Lung (tissue), 11 donors: ENCODE measurements at regions not wholly inside any gene's neighbourhood (a gene's known extent, or its start where the extent isn't known, plus 50 kb on each side); places are given as distances from the start of the nearest gene placed in this dataset.

Experiments
- ATAC-seq: fragments of 200-7000 bp; cut with Tn5 transposase; one replicate; pipeline ENCODE4 v1.9.1; 2020; ENCODE audit warnings: moderate number of reproducible peaks; ENCODE audit not compliant: insufficient read depth, low FRiP score
- DNase-seq, 3 donors: peaks; one replicate each; pipeline ENCODE4 v3.0.0-alpha.2; 2013 to 2017
- H3K27ac ChIP-seq, 2 donors: one replicate each; pipeline ENCODE4 v1.5.1; 2013; ENCODE audit warnings: mild to moderate bottlenecking in 2 of 2, moderate library complexity in 2 of 2, control low read depth in 1 of 2, inconsistent platforms in 1 of 2, low read depth in 1 of 2, low read length in 1 of 2
- H3K27me3 ChIP-seq, 3 donors: one replicate each; pipeline ENCODE4 v1.5.1; 2013; ENCODE audit warnings: low read length in 2 of 3; ENCODE audit not compliant: control insufficient read depth in 3 of 3, insufficient read depth in 3 of 3
- H3K36me3 ChIP-seq, 4 donors: one replicate each; pipeline ENCODE4 v1.5.1; 2013; ENCODE audit warnings: low read length in 4 of 4, mild to moderate bottlenecking in 1 of 4, moderate library complexity in 1 of 4; ENCODE audit not compliant: control insufficient read depth in 4 of 4, insufficient read depth in 4 of 4
- H3K4me1 ChIP-seq, 5 donors: one replicate each; pipeline ENCODE4 v1.5.1; 2013; ENCODE audit warnings: low read length in 5 of 5, mild to moderate bottlenecking in 2 of 5, moderate library complexity in 1 of 5; ENCODE audit not compliant: control insufficient read depth in 5 of 5, insufficient read depth in 5 of 5
- H3K4me3 ChIP-seq: one replicate; pipeline ENCODE4 v1.5.1; 2013; ENCODE audit warnings: mild to moderate bottlenecking, control low read depth, moderate library complexity
- H3K9ac ChIP-seq, 2 donors: one replicate each; pipeline ENCODE4 v1.5.1; 2013; ENCODE audit warnings: low read length in 2 of 2, control low read depth in 1 of 2; ENCODE audit not compliant: insufficient read depth in 1 of 2
- H3K9me3 ChIP-seq, 4 donors: one replicate each; pipeline ENCODE4 v1.5.1; 2013; ENCODE audit warnings: low read length in 3 of 4, mild to moderate bottlenecking in 1 of 4, moderate library complexity in 1 of 4; ENCODE audit not compliant: control insufficient read depth in 4 of 4, insufficient read depth in 3 of 4
- CTCF ChIP-seq: IDR thresholded peaks from 2 replicates; pipeline ENCODE4 v1.5.1; 2012; ENCODE audit warnings: mild to moderate bottlenecking; ENCODE audit errors: control extremely low read depth, extremely low read depth
- WGBS, 2 donors: extraction: QIAGEN DNeasy Blood & Tissue Kit; methylation state at CpG; one replicate each; pipeline ENCODE4 v1.1.7; 2013; 5-methylcytosine and 5-hydroxymethylcytosine counted together
- donor health status: control.
- donor health status: control.
- donor health status: Bipolar disorder and iron deficiency.
- donor health status: healthy.
- donor health status: DM: yes; HTN: yes; CAD: no.

- ATAC-seq (no peak), DNase-seq (peak in 1 of 3 donors; percentile 11)
- no peaks in the 10 kb centered on the region for H3K27me3 ChIP-seq
Observed at GRCh38 chr7:17722798-17723197, 217.5 kb downstream of the SNX13 start.

DNA sequence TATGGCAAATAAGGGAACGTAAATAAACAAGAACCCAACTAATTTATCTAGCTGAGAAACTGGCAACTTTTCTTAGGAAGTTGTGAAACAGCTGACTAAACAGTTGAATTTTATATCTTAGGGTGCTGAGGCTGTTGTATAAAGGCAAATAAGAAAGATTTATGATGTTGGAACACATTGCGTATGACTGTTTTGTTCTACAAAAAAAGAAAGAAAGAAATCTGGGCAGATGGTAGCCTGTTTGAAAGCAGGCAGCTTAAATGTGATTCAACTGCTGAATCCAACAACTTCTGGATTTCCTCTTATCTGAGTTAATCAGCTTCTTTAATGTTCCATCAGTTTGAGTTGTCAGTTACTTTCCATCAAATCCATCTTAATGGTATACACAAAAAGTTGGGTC is 214.5 kb downstream of the SNX13 start:
- no peaks in the 10 kb centered on the region for H3K27me3 ChIP-seq
- H3K27ac ChIP-seq: no peak overlapping the region
- no peaks in the 10 kb centered on the region for H3K36me3 ChIP-seq
- H3K9ac ChIP-seq: no peak overlapping the region
- DNase-seq (no peak), ATAC-seq (no peak)
- TF ChIP-seq CTCF: no peak
- H3K4me1 ChIP-seq: peaks cover 0 to 2% (median 0%) of the 10 kb centered on the region in 5 donors
- 24 to 60% methylated on average over 2 of the region's 2 CpGs for WGBS, 2 donors
- H3K9me3 ChIP-seq: no peaks in the 10 kb centered on the region
- H3K4me3 ChIP-seq: no peak overlapping the region

More at GRCh38 chr7:17722798-17723197, 217.5 kb downstream of the SNX13 start:
- Histone ChIP-seq H3K4me3 (no peak overlapping the region), H3K4me1 (peaks cover 0 to 2% (median 0%) of the 10 kb centered on the region in 5 donors), H3K9ac (no peak overlapping the region), H3K36me3 (no peaks in the 10 kb centered on the region), H3K27ac (no peak overlapping the region), H3K9me3 (no peaks in the 10 kb centered on the region)
- 62 to 71% methylated on average over 2 of the region's 2 CpGs for WGBS, 2 donors
- no peak for TF ChIP-seq CTCF

DNA sequence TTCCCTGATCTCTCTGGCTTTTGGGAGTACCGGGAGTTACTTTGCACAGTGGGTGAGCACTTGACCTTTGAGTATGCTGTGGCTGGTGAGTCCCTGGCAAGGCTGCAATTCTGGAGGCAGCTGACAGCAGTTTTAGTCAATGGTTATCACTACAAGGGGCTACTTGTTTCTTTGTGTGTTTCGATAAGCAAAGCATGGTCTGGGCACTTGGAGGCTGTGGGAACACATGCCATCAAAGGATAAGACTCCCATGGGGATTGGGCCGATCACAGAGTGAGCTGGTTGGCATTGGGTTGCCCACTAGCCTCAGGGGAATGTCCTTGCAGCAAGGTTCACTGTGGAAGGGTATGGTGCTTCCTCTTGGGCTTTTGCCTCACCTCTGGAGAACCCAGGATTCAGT is 208.2 kb downstream of the SNX13 start:
- Histone ChIP-seq H3K27ac (no peak overlapping the region), H3K4me1 (no peaks in the 10 kb centered on the region), H3K9me3 (peaks cover 0 to 7% (median 2%) of the 10 kb centered on the region in 4 donors), H3K9ac (no peak overlapping the region), H3K27me3 (no peaks in the 10 kb centered on the region), H3K36me3 (no peaks in the 10 kb centered on the region), H3K4me3 (no peak overlapping the region)
- ATAC-seq (no peak), DNase-seq (no peak)
- 78 to 83% methylated on average over 3 of the region's 3 CpGs for WGBS, 2 donors
- no peak for TF ChIP-seq CTCF
